Activated CD8-positive, alpha-beta memory T cell treated with anti-CD3 and anti-CD28 coated beads, Interleukin-2, amount 50 U/mL, for 48 hours (primary cell): ENCODE measurements at regions not wholly inside any gene's neighbourhood (a gene's known extent, or its start where the extent isn't known, plus 50 kb on each side); places are given as distances from the start of the nearest gene placed in this dataset.

Experiments
- DNase-seq: peaks from one replicate; pipeline ENCODE4 v3.0.0-alpha.2; 2020

GRCh38 chr13:72316716-72317115 lies 410.7 kb downstream of the MZT1 start:
- no peak for DNase-seq

DNA sequence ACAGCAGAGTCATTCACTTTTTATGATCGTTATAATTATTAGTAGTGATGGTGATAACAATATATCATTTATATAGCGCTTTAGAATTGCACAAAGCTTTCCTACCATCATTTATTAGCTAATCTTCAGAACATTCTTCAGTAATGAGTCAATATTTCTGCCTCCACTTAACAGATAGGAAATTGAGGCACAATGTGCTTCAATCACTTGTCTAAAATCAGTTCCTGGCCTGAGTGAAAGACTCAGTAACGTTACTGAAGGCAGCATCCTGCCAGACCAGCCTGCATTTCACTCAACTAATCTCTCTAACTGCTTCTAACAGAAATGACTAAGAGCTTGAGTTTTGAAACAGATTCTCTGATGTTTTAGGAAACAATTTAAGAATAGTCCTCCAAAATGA lies 412.1 kb downstream of the MZT1 start:
- DNase-seq: no peak

DNA sequence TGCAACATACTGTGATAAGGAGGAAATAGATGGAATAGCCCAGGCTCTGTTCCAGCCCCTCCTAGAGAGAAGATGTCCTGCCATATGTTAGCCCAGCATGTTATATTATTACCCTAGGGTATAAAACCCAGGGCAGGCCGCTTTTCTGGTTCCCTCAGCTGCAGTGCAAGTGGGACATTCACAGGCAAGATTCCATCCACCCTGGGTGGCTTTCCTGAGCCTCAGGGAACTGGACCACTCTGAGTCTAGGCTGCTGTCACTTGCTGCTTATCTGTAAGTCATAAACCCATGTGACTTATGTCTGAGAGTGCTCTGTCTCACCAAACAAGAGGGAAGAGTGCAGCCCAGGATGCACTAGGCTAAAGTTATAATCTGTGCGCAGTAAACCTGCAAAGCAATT lies 413.2 kb downstream of the MZT1 start:
- no peak for DNase-seq

DNA sequence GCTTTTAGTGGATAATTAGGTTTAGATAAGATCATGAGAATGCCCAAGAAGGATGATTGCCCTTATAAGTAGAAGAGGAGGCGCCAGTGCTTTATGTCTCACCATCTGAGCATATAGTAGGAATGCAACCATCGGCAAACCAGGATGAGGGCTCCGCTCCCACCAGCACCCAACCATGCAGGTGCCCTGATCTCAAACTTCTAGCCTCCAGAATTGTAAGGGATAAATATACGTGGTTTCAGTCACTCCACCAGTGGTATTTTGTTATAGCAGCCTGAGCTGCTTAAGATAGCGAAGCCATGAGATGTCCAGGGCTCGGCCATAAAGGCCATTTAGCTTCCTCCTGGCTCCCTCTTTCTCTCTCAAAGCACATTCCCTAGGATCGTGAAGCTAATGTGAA lies 413.9 kb downstream of the MZT1 start:
- no peak for DNase-seq

GRCh38 chr13:72303941-72304746 lies 423.3 kb downstream of the MZT1 start:
- no peak for DNase-seq

- DNase-seq: no peak
Observed at GRCh38 chr13:72296246-72296645, 429.2 kb upstream of the DACH1 start.

GRCh38 chr13:72295153-72295552 lies 428.1 kb upstream of the DACH1 start:
- no peak for DNase-seq

DNA sequence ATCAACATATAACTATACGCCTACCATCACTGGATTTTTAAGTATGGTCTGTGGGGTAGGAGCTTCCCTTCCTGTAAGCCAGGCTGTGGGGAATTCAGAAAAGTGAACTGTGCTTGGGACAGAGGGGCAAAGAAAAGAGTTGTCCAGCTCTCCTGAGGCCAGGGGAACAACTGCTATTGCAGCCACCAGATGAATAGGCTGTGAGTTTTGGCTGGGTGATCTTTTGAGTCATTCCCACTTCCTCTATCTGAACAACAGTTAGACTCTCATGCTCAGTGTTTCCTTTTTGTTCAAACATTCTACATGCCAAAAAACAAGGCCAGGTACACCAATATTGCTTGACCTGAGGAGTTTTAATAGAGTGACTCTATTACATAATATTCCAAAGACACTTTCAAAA lies 426.2 kb upstream of the DACH1 start:
- DNase-seq: no peak

GRCh38 chr13:72290962-72291681 lies 424.1 kb upstream of the DACH1 start:
- no peak for DNase-seq

- DNase-seq: no peak
Observed at GRCh38 chr13:72286421-72286820, 419.4 kb upstream of the DACH1 start.

GRCh38 chr13:72284791-72285190 lies 417.8 kb upstream of the DACH1 start:
- DNase-seq: no peak

DNA sequence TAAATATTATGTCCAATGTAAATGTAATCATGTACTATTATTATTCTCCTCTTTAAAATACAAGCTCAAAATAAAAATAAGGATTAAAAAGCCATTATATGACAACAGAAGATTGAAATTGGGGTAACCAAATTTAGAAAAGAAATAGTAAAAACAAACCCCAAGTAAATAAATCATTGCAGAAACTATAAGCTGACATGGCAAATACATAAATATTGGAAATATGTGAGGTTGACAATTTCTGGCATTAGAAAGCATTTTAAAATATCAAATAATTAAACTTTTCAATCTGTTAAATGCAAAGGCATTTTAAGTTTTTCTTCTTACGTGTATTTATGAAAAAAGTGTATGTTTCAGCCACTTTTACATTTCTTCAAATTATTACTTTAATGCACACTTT lies 394.7 kb upstream of the DACH1 start:
- no peak for DNase-seq

DNA sequence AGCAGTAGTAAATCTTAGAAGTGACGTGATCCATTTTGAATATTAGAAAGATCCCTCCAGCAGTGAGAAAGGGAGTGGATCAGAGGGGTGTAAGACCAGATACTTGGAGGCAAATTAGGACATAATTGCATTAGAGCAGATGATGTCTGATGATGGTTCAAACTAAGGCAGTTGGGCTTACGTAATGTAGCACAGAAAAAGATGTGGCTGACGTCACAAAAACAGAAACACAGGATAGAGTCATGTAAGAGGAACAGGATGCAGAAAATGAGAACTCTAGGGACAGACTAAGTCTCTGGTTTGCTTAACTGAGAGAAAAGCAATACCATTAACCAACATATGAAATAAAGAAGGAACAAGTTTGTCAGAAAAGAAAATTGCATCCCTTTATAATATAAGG lies 392.5 kb upstream of the DACH1 start:
- DNase-seq: no peak

DNA sequence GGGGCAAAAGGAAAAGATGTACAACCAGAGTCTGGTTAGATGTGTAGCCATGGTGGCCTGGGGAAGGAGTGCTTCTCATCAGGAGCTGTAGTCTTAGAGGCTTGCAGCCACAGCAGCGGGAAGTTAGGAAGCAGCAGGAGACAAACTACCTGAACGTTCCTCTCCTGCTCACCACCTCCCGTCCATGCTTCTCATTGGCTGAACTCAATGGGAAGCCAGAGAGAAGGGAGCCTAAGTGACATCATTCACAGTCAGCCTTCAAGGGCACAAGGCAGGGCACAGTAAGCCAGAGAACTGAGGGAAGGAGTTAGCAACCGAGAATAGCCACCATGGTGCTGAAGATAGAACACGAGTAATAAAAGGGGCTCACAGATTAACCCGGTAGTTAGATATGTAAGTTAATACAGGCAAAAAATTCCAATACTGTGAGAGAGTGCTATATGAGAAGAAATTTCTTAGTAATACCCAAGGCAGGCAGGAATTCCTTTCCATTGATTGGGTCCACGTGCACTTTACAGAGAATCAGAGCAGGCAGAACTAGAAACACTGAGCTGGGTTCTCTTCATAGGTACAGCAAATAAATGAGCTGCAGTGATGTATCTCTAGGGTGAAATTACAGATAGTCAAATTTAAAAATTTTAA lies 391.5 kb upstream of the DACH1 start:
- no peak for DNase-seq

GRCh38 chr13:72255908-72256307 lies 388.9 kb upstream of the DACH1 start:
- DNase-seq: no peak

- no peak for DNase-seq
Observed at GRCh38 chr13:72253754-72254153, 386.8 kb upstream of the DACH1 start.

DNA sequence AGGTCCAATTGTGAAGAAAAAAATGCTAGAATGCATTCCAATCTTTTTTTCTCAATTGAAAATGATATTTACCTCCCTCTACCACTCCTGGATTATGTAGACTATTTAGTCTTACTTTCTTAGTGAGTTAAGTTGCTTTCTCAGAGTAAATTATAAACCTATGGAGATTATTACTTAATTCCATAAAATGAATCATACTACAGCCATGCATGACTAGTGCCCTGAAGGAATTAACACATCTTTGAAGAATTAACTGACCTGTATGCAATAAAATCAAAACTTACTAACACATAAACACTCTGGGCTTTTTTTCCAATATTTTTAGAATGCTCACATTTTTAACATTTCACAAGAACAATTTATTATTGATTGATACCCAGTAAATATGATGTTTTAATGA lies 379.4 kb upstream of the DACH1 start:
- DNase-seq: no peak

DNA sequence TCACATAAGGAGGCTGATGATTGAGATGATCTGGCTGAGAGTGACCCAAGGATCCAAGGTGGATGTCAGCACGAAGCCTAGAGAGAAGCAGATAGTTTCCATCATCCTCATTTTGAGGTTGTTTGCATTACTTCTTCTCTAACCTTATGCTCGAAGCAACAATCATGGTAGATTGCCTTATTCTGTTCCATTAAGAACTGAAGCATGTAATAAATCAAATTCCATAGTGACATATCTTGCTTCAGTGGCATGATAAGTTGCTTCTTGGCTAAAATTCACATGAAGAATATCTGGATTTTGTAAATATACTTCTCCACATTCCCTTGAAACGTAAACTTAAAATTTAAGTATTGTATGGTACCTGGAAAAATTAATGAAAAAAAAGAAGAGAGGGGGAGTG lies 377.8 kb upstream of the DACH1 start:
- no peak for DNase-seq

- no peak for DNase-seq
Observed at GRCh38 chr13:72230131-72230530, 363.1 kb upstream of the DACH1 start.

- DNase-seq: no peak
Observed at GRCh38 chr13:72229067-72229466, 362.1 kb upstream of the DACH1 start.

DNA sequence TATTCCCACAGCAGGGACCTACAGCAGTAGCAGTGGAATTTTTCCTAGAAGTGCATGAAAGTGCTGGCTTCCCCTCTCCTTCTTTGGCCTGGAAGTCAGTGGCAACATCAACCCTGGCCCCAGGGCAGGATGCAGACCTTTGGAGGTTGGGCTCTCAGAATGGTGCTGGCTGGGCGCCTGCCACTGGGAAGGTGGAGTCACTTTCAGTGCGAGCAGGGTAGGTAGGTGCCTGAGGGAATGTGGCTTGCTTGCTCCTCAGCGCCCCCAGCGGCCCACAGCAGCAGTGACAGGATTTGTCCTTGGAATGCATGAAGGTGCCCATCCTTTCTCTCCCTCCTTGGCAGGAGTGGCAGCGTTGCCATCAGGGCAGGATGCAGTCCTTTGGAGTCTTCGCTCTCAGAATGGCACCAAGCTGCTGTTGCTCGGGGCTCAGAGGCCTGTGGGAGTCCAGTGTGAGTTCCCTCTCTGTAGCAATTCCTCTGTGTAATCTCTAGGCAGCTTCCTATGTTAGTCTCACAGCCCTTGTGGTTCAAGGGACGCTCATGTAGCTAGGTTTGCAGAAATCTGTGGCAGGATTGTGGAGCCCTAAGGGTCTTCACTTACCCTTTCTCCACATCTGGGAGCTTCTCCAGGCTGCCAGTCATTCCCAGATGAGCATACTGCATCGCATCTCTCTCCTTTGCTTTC lies 354.4 kb upstream of the DACH1 start:
- DNase-seq: peak; percentile 49

GRCh38 chr13:72218966-72219365 lies 352.0 kb upstream of the DACH1 start:
- no peak for DNase-seq

- no peak for DNase-seq
Observed at GRCh38 chr13:72217142-72217541, 350.1 kb upstream of the DACH1 start.
